Endodermal cell (in vitro differentiated cells): ENCODE measurements at regions not wholly inside any gene's neighbourhood (a gene's known extent, or its start where the extent isn't known, plus 50 kb on each side); places are given as distances from the start of the nearest gene placed in this dataset.

Source experiments
- DNase-seq: peaks from one replicate; pipeline ENCODE4 v3.0.0-alpha.2; 2017
- H3K27ac ChIP-seq: 2 replicates; pipeline ENCODE4 v1.5.1; 2013; ENCODE audit warnings: mild to moderate bottlenecking, low read depth, low read length, moderate library complexity
- H3K27me3 ChIP-seq: 2 replicates; pipeline ENCODE4 v1.6.1; 2013; ENCODE audit warnings: mild to moderate bottlenecking, low read length, moderate library complexity; ENCODE audit not compliant: insufficient read depth, control insufficient read depth, poor library complexity, severe bottlenecking
- H3K36me3 ChIP-seq: 2 replicates; pipeline ENCODE4 v1.7.0; 2013; ENCODE audit warnings: mild to moderate bottlenecking, low read length, moderate library complexity; ENCODE audit not compliant: control insufficient read depth, insufficient read depth
- H3K4me1 ChIP-seq: one replicate; pipeline ENCODE4 v1.7.0; 2013; ENCODE audit warnings: low read length; ENCODE audit not compliant: control insufficient read depth, insufficient read depth
- H3K4me3 ChIP-seq: 2 replicates; pipeline ENCODE4 v1.5.1; 2013; ENCODE audit warnings: mild to moderate bottlenecking, low read length, moderate library complexity
- H3K9ac ChIP-seq: 2 replicates; pipeline ENCODE4 v1.6.1; 2013; ENCODE audit warnings: mild to moderate bottlenecking, low read length, moderate library complexity; ENCODE audit not compliant: poor library complexity, severe bottlenecking; ENCODE audit errors: extremely low read depth
- H3K9me3 ChIP-seq: 2 replicates; pipeline ENCODE4 v1.6.1; 2013; ENCODE audit warnings: mild to moderate bottlenecking, low read length, moderate library complexity; ENCODE audit not compliant: control insufficient read depth
- H3K27ac Mint-ChIP-seq: 2 replicates; pipeline ENCODE4 v1.8.0; 2020; ENCODE audit warnings: mixed read lengths
- H3K27me3 Mint-ChIP-seq: 2 replicates; pipeline ENCODE4 v1.8.0; 2021; ENCODE audit warnings: mild to moderate bottlenecking, mixed read lengths; ENCODE audit not compliant: insufficient read depth
- H3K36me3 Mint-ChIP-seq: 2 replicates; pipeline ENCODE4 v1.8.0; 2020; ENCODE audit warnings: low read depth, mixed read lengths
- H3K4me1 Mint-ChIP-seq: 2 replicates; pipeline ENCODE4 v1.8.0; 2020; ENCODE audit warnings: mixed read lengths
- H3K4me3 Mint-ChIP-seq: 2 replicates; pipeline ENCODE4 v1.8.0; 2020; ENCODE audit warnings: mild to moderate bottlenecking, moderate library complexity, mixed read lengths
- H3K9me3 Mint-ChIP-seq: 2 replicates; pipeline ENCODE4 v1.8.0; 2020; ENCODE audit warnings: mild to moderate bottlenecking, mixed read lengths
- WGBS, 2 experiments: methylation state at CpG; one replicate each; pipeline versions ENCODE4 v1.1.5 to v1.1.7; 2013; ENCODE audit warnings: missing lambda C conversion rate in 2 of 2, mixed read lengths in 1 of 2; ENCODE audit not compliant: insufficient coverage in 1 of 2, insufficient read length in 1 of 2; 5-methylcytosine and 5-hydroxymethylcytosine counted together
- TF ChIP-seq, protein P1 (sequence below): fragments of 200-600 bp; sonication (generic); conservative IDR thresholded peaks from 2 replicates; pipeline ENCODE4 v1.5.0; 2021; ENCODE audit warnings: antibody characterized with exemption, mild to moderate bottlenecking

DNA sequence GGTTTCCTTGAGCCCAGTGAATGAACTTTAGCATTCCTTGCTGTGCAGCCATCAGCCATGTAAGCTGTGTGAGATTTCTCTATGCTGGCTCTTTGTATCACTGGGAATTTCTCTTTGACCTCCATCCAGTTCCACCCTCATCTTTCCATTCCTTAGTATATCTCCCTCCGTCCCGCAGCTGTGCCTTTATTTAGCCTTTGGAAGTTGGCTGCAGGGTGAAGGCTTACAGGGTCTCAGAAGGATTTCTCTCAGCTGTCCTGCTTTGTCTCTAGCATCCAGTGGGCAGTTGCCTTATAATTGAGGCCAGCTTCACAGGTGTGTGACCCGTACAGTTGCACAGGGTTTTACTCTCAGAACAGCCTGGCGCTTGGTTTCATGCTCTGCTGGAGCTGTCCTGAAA lies 144.3 kb downstream of the PXDC1 start:
- H3K27ac Mint-ChIP-seq: no peak overlapping the region
- no peaks in the 10 kb centered on the region for H3K4me1 ChIP-seq
- H3K27ac ChIP-seq: no peak overlapping the region
- no peaks in the 10 kb centered on the region for H3K27me3 ChIP-seq
- peaks cover 5% of the 10 kb centered on the region for H3K27me3 Mint-ChIP-seq
- H3K4me3 ChIP-seq: no peak overlapping the region
- peaks cover 5% of the 10 kb centered on the region for H3K9me3 Mint-ChIP-seq
- no peaks in the 10 kb centered on the region for H3K36me3 Mint-ChIP-seq
- no peaks in the 10 kb centered on the region for H3K9me3 ChIP-seq
- WGBS, 2 experiments: 91 to 93% methylated on average over 4 of the region's 4 CpGs
- DNase-seq: no peak
- no peaks in the 10 kb centered on the region for H3K4me1 Mint-ChIP-seq
- no peaks in the 10 kb centered on the region for H3K36me3 ChIP-seq
- TF ChIP-seq, protein P1, sequence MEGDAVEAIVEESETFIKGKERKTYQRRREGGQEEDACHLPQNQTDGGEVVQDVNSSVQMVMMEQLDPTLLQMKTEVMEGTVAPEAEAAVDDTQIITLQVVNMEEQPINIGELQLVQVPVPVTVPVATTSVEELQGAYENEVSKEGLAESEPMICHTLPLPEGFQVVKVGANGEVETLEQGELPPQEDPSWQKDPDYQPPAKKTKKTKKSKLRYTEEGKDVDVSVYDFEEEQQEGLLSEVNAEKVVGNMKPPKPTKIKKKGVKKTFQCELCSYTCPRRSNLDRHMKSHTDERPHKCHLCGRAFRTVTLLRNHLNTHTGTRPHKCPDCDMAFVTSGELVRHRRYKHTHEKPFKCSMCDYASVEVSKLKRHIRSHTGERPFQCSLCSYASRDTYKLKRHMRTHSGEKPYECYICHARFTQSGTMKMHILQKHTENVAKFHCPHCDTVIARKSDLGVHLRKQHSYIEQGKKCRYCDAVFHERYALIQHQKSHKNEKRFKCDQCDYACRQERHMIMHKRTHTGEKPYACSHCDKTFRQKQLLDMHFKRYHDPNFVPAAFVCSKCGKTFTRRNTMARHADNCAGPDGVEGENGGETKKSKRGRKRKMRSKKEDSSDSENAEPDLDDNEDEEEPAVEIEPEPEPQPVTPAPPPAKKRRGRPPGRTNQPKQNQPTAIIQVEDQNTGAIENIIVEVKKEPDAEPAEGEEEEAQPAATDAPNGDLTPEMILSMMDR: no peak
- no peak overlapping the region for H3K9ac ChIP-seq
- no peak overlapping the region for H3K4me3 Mint-ChIP-seq

DNA sequence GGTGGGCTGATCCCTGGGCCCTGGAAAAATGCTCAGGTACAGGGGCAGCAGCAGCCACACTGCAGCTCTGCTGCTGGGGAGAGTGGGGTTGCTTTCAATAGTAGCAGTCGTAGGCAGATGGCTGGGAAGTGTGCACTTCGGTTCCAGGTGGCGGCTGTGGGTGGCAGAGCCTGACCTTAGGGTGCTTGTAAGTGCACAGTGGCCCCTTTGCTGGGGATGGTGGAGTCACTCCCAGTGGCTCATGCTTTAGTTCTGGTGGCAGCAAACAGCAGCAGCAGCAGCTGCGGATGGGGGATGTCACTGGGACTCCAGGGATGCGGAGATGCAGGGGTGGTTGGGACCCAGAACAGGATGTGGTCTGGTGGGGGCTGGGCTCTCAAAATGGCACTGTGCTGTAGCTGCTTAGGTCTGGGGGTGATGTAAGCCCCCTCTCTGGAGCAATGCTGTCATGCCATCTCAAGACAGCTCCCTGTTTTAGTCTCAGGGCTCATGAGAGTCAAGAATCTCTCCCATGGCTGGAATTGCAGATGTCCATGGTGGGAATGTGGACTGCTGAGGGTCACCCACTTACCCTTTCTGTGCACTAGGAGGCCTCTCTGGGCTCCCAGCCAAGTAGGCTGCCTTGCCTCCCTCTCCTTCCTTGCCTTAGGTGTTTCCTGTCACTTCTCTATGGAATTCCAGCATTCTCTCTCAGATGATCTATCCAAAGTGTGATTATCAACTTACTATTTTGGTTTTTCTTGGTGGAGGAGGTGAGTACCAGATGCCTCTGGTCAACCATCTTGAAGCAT lies 146.7 kb upstream of the SLC22A23 start:
- no peak overlapping the region for H3K27ac ChIP-seq

DNA sequence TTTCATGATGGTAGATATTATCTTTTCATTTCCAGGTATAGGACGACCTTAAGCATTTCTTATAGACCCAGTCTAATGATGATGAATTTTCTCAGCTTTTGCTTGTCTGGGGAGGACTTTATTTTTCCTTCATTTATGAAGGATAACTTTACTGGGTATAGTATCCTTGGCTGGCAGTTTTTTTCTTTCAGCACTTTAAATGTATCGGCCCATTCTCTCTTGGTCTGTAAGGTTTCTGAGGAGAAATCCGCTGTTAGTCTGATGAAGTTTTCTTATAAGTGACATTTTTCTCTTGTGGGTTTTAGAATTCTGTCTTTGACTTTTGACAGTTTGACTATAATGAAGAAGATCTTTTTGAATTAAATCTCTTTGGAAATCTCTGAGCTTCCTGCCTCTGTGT lies 144.7 kb upstream of the SLC22A23 start:
- H3K4me1 ChIP-seq: no peaks in the 10 kb centered on the region
- no peak overlapping the region for H3K27ac ChIP-seq
- Mint-ChIP-seq H3K27me3 (peaks cover 2% of the 10 kb centered on the region), H3K36me3 (no peaks in the 10 kb centered on the region), H3K9me3 (peaks cover 9% of the 10 kb centered on the region), H3K4me3 (no peak overlapping the region), H3K27ac (no peak overlapping the region), H3K4me1 (no peaks in the 10 kb centered on the region)
- WGBS, 2 experiments: 92% methylated on average over 2 to 3 of the region's 3 CpGs
- no peak overlapping the region for H3K9ac ChIP-seq
- H3K36me3 ChIP-seq: no peaks in the 10 kb centered on the region
- TF ChIP-seq, protein P1: no peak
- H3K9me3 ChIP-seq: peaks cover 11% of the 10 kb centered on the region
- no peak overlapping the region for H3K4me3 ChIP-seq
- no peak for DNase-seq
- H3K27me3 ChIP-seq: no peaks in the 10 kb centered on the region

More for the DNA sequence above, 146.7 kb upstream of the SLC22A23 start:
- no peaks in the 10 kb centered on the region for H3K36me3 ChIP-seq
- Mint-ChIP-seq H3K9me3 (peaks cover 9% of the 10 kb centered on the region), H3K36me3 (no peaks in the 10 kb centered on the region), H3K27ac (no peak overlapping the region), H3K4me3 (no peak overlapping the region), H3K27me3 (peaks cover 2% of the 10 kb centered on the region), H3K4me1 (no peaks in the 10 kb centered on the region)
- no peak overlapping the region for H3K4me3 ChIP-seq
- no peak for DNase-seq
- no peak overlapping the region for H3K9ac ChIP-seq
- 95 to 100% methylated on average over 2 to 5 of the region's 5 CpGs for WGBS, 2 experiments
- no peaks in the 10 kb centered on the region for H3K27me3 ChIP-seq
- TF ChIP-seq, protein P1: no peak
- peaks cover 11% of the 10 kb centered on the region for H3K9me3 ChIP-seq
- no peaks in the 10 kb centered on the region for H3K4me1 ChIP-seq
